HEK293 (cell line): ENCODE measurements at regions not wholly inside any gene's neighbourhood (a gene's known extent, or its start where the extent isn't known, plus 50 kb on each side); places are given as distances from the start of the nearest gene placed in this dataset.
A peak's percentile ranks its signal among the peaks of the same experiment; 100 is the strongest.

Source experiments
- CTCF ChIA-PET: fragments of 350-600 bp; formaldehyde crosslinking; extraction: SDS; loops from one replicate; lab custom pipeline; 2021; ENCODE audit warnings: antibody characterized with exemption; lab: Yijun Ruan, JAX
- POLR2A ChIA-PET: fragments of 300-600 bp; formaldehyde crosslinking; extraction: SDS; loops from one replicate; lab custom pipeline; 2020; ENCODE audit warnings: antibody characterized with exemption, inconsistent platforms; lab: Yijun Ruan, JAX
- H3K27ac ChIP-seq: fragments of 200-500 bp; sonication (Bioruptor generic); 2 replicates; pipeline ENCODE4 v1.5.1; 2014; ENCODE audit warnings: low read depth, low read length, control low read depth, inconsistent platforms; ENCODE audit errors: extremely low read depth
- H3K36me3 ChIP-seq, 2 experiments: fragments of 200-500 bp in 1 of 2; sonication (Bioruptor generic) in 1 of 2; 1 replicate in 1 of 2; 2 replicates in 1 of 2; pipeline ENCODE4 v1.5.1; 2014 to 2017; ENCODE audit warnings: inconsistent platforms in 2 of 2, low read length in 2 of 2; ENCODE audit not compliant: control insufficient read depth in 2 of 2, insufficient read depth in 1 of 2
- H3K4me1 ChIP-seq: fragments of 200-500 bp; sonication (Bioruptor generic); 2 replicates; pipeline ENCODE4 v1.5.1; 2014; ENCODE audit warnings: mild to moderate bottlenecking, low read length, inconsistent platforms; ENCODE audit not compliant: control insufficient read depth, insufficient read depth
- H3K4me3 ChIP-seq: 2 replicates; pipeline ENCODE4 v1.5.1; 2011; ENCODE audit warnings: low read depth, mild to moderate bottlenecking, control low read depth, low read length, moderate library complexity
- H3K9me3 ChIP-seq: fragments of 200-500 bp; sonication (Bioruptor generic); 2 replicates; pipeline ENCODE4 v1.5.1; 2014; ENCODE audit warnings: low read depth, low read length, inconsistent platforms; ENCODE audit not compliant: control insufficient read depth, insufficient read depth
- CTCF ChIP-seq: fragments of 450-650 bp; formaldehyde crosslinking; IDR thresholded peaks from 2 replicates; pipeline ENCODE4 v1.5.1; 2016; ENCODE audit warnings: missing biosample characterization, missing genetic modification characterization
- FEZF1 ChIP-seq: fragments of 450-650 bp; formaldehyde crosslinking; IDR thresholded peaks from 2 replicates; pipeline ENCODE4 v1.5.1; 2016; ENCODE audit warnings: missing biosample characterization, missing genetic modification characterization
- OVOL3 ChIP-seq: fragments of 450-650 bp; formaldehyde crosslinking; IDR thresholded peaks from 2 replicates; pipeline ENCODE4 v1.5.1; 2016; ENCODE audit warnings: missing biosample characterization, missing genetic modification characterization
- PRDM4 ChIP-seq: fragments of 450-650 bp; formaldehyde crosslinking; IDR thresholded peaks from 2 replicates; pipeline ENCODE4 v1.5.1; 2017; ENCODE audit warnings: missing biosample characterization, missing genetic modification characterization
- REST ChIP-seq: fragments of 450-650 bp; formaldehyde crosslinking; IDR thresholded peaks from 2 replicates; pipeline ENCODE4 v1.5.1; 2016; ENCODE audit warnings: missing biosample characterization, missing genetic modification characterization
- YY1 ChIP-seq: fragments of 450-650 bp; formaldehyde crosslinking; IDR thresholded peaks from 2 replicates; pipeline ENCODE4 v1.5.1; 2018; ENCODE audit warnings: missing biosample characterization, missing genetic modification characterization
- ZBTB1 ChIP-seq: fragments of 450-650 bp; formaldehyde crosslinking; IDR thresholded peaks from 2 replicates; pipeline ENCODE4 v1.5.1; 2016; ENCODE audit warnings: missing biosample characterization, missing genetic modification characterization
- ZNF202 ChIP-seq: fragments of 450-650 bp; formaldehyde crosslinking; IDR thresholded peaks from 2 replicates; pipeline ENCODE4 v1.5.1; 2016; ENCODE audit warnings: missing biosample characterization, missing genetic modification characterization, borderline replicate concordance
- ZNF23 ChIP-seq: fragments of 450-650 bp; formaldehyde crosslinking; IDR thresholded peaks from 2 replicates; pipeline ENCODE4 v1.5.1; 2016; ENCODE audit warnings: missing biosample characterization, missing genetic modification characterization, borderline replicate concordance
- ZNF341 ChIP-seq: fragments of 450-650 bp; formaldehyde crosslinking; IDR thresholded peaks from 2 replicates; pipeline ENCODE4; 2016; ENCODE audit warnings: low read depth, missing biosample characterization, missing genetic modification characterization
- ZNF473 ChIP-seq: fragments of 450-650 bp; formaldehyde crosslinking; IDR thresholded peaks from 2 replicates; pipeline ENCODE4 v1.5.1; 2017; ENCODE audit warnings: missing biosample characterization, missing genetic modification characterization
- ZNF488 ChIP-seq: fragments of 450-650 bp; formaldehyde crosslinking; IDR thresholded peaks from 2 replicates; pipeline ENCODE4 v1.5.1; 2016; ENCODE audit warnings: missing biosample characterization, missing genetic modification characterization
- ZNF571 ChIP-seq: fragments of 450-650 bp; formaldehyde crosslinking; IDR thresholded peaks from 2 replicates; pipeline ENCODE4 v1.5.0; 2017; ENCODE audit warnings: missing biosample characterization, missing genetic modification characterization
- ZNF621 ChIP-seq: fragments of 450-650 bp; formaldehyde crosslinking; IDR thresholded peaks from 2 replicates; pipeline ENCODE4 v1.5.1; 2017; ENCODE audit warnings: missing biosample characterization, missing genetic modification characterization
- ZNF645 ChIP-seq: fragments of 450-650 bp; formaldehyde crosslinking; IDR thresholded peaks from 2 replicates; pipeline ENCODE4; 2016; ENCODE audit warnings: missing biosample characterization, missing genetic modification characterization
- ZNF654 ChIP-seq: fragments of 450-650 bp; formaldehyde crosslinking; IDR thresholded peaks from 2 replicates; pipeline ENCODE4 v1.5.1; 2016; ENCODE audit warnings: low read depth, missing biosample characterization, missing genetic modification characterization
- ZNF776 ChIP-seq: fragments of 450-650 bp; formaldehyde crosslinking; IDR thresholded peaks from 2 replicates; pipeline ENCODE4 v1.5.0; 2017; ENCODE audit warnings: missing biosample characterization, missing genetic modification characterization, borderline replicate concordance
- ZNF843 ChIP-seq: fragments of 450-650 bp; formaldehyde crosslinking; IDR thresholded peaks from 2 replicates; pipeline ENCODE4 v1.5.1; 2016; ENCODE audit warnings: missing biosample characterization, missing genetic modification characterization

- no peak for TF ChIP-seq ZNF23 (tag by site-specific recombination)
- no peak for TF ChIP-seq ZBTB1
- TF ChIP-seq YY1 (tag by site-specific recombination): no peak
- TF ChIP-seq ZNF202 (tag by site-specific recombination): no peak
- TF ChIP-seq ZNF621 (tag by site-specific recombination): no peak
Measured at GRCh38 chr4:27685091-27685490, 824.5 kb downstream of the STIM2 start (continued).

GRCh38 chr4:27685947-27686346, 825.3 kb downstream of the STIM2 start:
- H3K9me3 ChIP-seq: no peaks in the 10 kb centered on the region
- no peak overlapping the region for H3K4me3 ChIP-seq
- TF ChIP-seq ZNF776: no peak
- TF ChIP-seq ZNF23 (tag by site-specific recombination): no peak
- no peak for TF ChIP-seq ZNF473 (tag by site-specific recombination)
- TF ChIP-seq REST (tag by site-specific recombination): peak; percentile 44; the same call in 1 of the 2 replicates
- ChIA-PET CTCF (interaction anchor here (0.7 kb wide), 1 partner anchor 176 kb away, joined by 4 read pairs; no protein-coding TSS in a partner anchor), POLR2A (no interaction called here)
- H3K4me1 ChIP-seq: no peaks in the 10 kb centered on the region
- no peaks in the 10 kb centered on the region for H3K36me3 ChIP-seq
- H3K27ac ChIP-seq: no peak overlapping the region

- no peaks in the 10 kb centered on the region for H3K9me3 ChIP-seq
- POLR2A ChIA-PET: no interaction called here
- no peaks in the 10 kb centered on the region for H3K36me3 ChIP-seq
- CTCF ChIA-PET: interaction anchor here (0.6 to 2.3 kb wide), 9 partner anchors 8 to 1332 kb away, joined by 3 to 10 read pairs (median 3); no protein-coding TSS in a partner anchor
- no peaks in the 10 kb centered on the region for H3K4me1 ChIP-seq
- H3K4me3 ChIP-seq: no peak overlapping the region
- H3K27ac ChIP-seq: no peak overlapping the region
- TF ChIP-seq ZNF654 (tag by site-specific recombination) (peak; percentile 54), PRDM4 (tag by site-specific recombination) (no peak)
- TF ChIP-seq, all 188 proteins: peak for 1
Measured at GRCh38 chr4:27692158-27692557, 831.5 kb downstream of the STIM2 start.

- no peak overlapping the region for H3K4me3 ChIP-seq
- POLR2A ChIA-PET: no interaction called here
- no peak overlapping the region for H3K27ac ChIP-seq
- CTCF ChIA-PET: interaction anchor here (0.6 to 2.3 kb wide), 6 partner anchors 9 to 1046 kb away, joined by 3 to 10 read pairs (median 4); no protein-coding TSS in a partner anchor
- H3K36me3 ChIP-seq: no peaks in the 10 kb centered on the region
- H3K4me1 ChIP-seq: no peaks in the 10 kb centered on the region
- no peaks in the 10 kb centered on the region for H3K9me3 ChIP-seq
- TF ChIP-seq CTCF (tag by site-specific recombination) (no peak), ZNF571 (tag by site-specific recombination) (no peak), ZNF341 (tag by site-specific recombination) (no peak), OVOL3 (no peak), ZBTB1 (no peak), ZNF645 (no peak), ZNF843 (tag by site-specific recombination) (no peak), ZNF488 (tag by site-specific recombination) (no peak), FEZF1 (tag by site-specific recombination) (no peak), YY1 (tag by site-specific recombination) (no peak)
Measured at GRCh38 chr4:27692868-27693634, 832.4 kb downstream of the STIM2 start.
